ENCODE measurements at regions not wholly inside any gene's neighbourhood (a gene's known extent, or its start where the extent isn't known, plus 50 kb on each side); places are given as distances from the start of the nearest gene placed in this dataset.

GRCh38 chr18:57915865-57916582 lies 112.9 kb upstream of the ATP8B1 start:
- TF ChIP-seq CTCF (optimal IDR thresholded peaks at IDR 0.05 in 1 of 3, IDR thresholded peaks at IDR 0.05 in 1 of 3, conservative IDR thresholded peaks at IDR 0.05 in 1 of 3; ENCODE audit: extremely low read depth in 1 of 3, insufficient read depth in 2 of 3, low read length in 3 of 3): no peak
- TF ChIP-seq EZH2 (IDR thresholded peaks at IDR 0.05; ENCODE audit: low read length): no peak

Measured in keratinocyte (primary cell).